ENCODE measurements at regions not wholly inside any gene's neighbourhood (a gene's known extent, or its start where the extent isn't known, plus 50 kb on each side); places are given as distances from the start of the nearest gene placed in this dataset.

- Mint-ChIP-seq H3K27me3 (ENCODE audit: unreplicated experiment) (peaks cover 2% of the 10 kb centered on the region), H3K4me1 (ENCODE audit: low read depth, unreplicated experiment) (peaks cover 9% of the 10 kb centered on the region), H3K27ac (ENCODE audit: unreplicated experiment) (no peak overlapping the region), H3K36me3 (ENCODE audit: unreplicated experiment) (peaks cover 2% of the 10 kb centered on the region), H3K9me3 (ENCODE audit: unreplicated experiment) (no peaks in the 10 kb centered on the region), H3K4me3 (ENCODE audit: unreplicated experiment) (no peak overlapping the region)
- no peak for DNase-seq
- TF ChIP-seq CTCF (IDR thresholded peaks at IDR 0.05; ENCODE audit: partially characterized antibody, unreplicated experiment): no peak
Observed at GRCh38 chr17:70869402-70870085, 700.2 kb downstream of the KCNJ2 start.

GRCh38 chr17:70871180-70871818 is 702.0 kb downstream of the KCNJ2 start:
- Mint-ChIP-seq H3K4me1 (ENCODE audit: low read depth, unreplicated experiment) (peaks cover 9% of the 10 kb centered on the region), H3K9me3 (ENCODE audit: unreplicated experiment) (no peaks in the 10 kb centered on the region), H3K36me3 (ENCODE audit: unreplicated experiment) (no peaks in the 10 kb centered on the region), H3K4me3 (ENCODE audit: unreplicated experiment) (no peak overlapping the region), H3K27ac (ENCODE audit: unreplicated experiment) (no peak overlapping the region), H3K27me3 (ENCODE audit: unreplicated experiment) (peaks cover 2% of the 10 kb centered on the region)
- TF ChIP-seq CTCF (IDR thresholded peaks at IDR 0.05; ENCODE audit: partially characterized antibody, unreplicated experiment): no peak
- no peak for DNase-seq

GRCh38 chr17:70872103-70872502 is 702.8 kb downstream of the KCNJ2 start:
- no peak for DNase-seq
- Mint-ChIP-seq H3K9me3 (ENCODE audit: unreplicated experiment) (no peaks in the 10 kb centered on the region), H3K27ac (ENCODE audit: unreplicated experiment) (no peak overlapping the region), H3K4me3 (ENCODE audit: unreplicated experiment) (no peak overlapping the region), H3K36me3 (ENCODE audit: unreplicated experiment) (no peaks in the 10 kb centered on the region), H3K4me1 (ENCODE audit: low read depth, unreplicated experiment) (peaks cover 9% of the 10 kb centered on the region), H3K27me3 (ENCODE audit: unreplicated experiment) (peaks cover 2% of the 10 kb centered on the region)
- no peak for TF ChIP-seq CTCF (IDR thresholded peaks at IDR 0.05; ENCODE audit: partially characterized antibody, unreplicated experiment)

- no peak overlapping the region for H3K4me3 Mint-ChIP-seq (ENCODE audit: unreplicated experiment)
- no peaks in the 10 kb centered on the region for H3K9me3 Mint-ChIP-seq (ENCODE audit: unreplicated experiment)
- DNase-seq: no peak
- no peaks in the 10 kb centered on the region for H3K36me3 Mint-ChIP-seq (ENCODE audit: unreplicated experiment)
- H3K4me1 Mint-ChIP-seq (ENCODE audit: low read depth, unreplicated experiment): peaks cover 3% of the 10 kb centered on the region
- peaks cover 2% of the 10 kb centered on the region for H3K27me3 Mint-ChIP-seq (ENCODE audit: unreplicated experiment)
- no peak for TF ChIP-seq CTCF (IDR thresholded peaks at IDR 0.05; ENCODE audit: partially characterized antibody, unreplicated experiment)
- H3K27ac Mint-ChIP-seq (ENCODE audit: unreplicated experiment): no peak overlapping the region
Observed at GRCh38 chr17:70875729-70876310, 706.5 kb downstream of the KCNJ2 start.

- H3K9me3 Mint-ChIP-seq (ENCODE audit: unreplicated experiment): no peaks in the 10 kb centered on the region
- no peaks in the 10 kb centered on the region for H3K27me3 Mint-ChIP-seq (ENCODE audit: unreplicated experiment)
- H3K27ac Mint-ChIP-seq (ENCODE audit: unreplicated experiment): no peak overlapping the region
- H3K36me3 Mint-ChIP-seq (ENCODE audit: unreplicated experiment): no peaks in the 10 kb centered on the region
- H3K4me3 Mint-ChIP-seq (ENCODE audit: unreplicated experiment): no peak overlapping the region
- TF ChIP-seq CTCF (IDR thresholded peaks at IDR 0.05; ENCODE audit: partially characterized antibody, unreplicated experiment): no peak
- H3K4me1 Mint-ChIP-seq (ENCODE audit: low read depth, unreplicated experiment): peaks cover 2% of the 10 kb centered on the region
- DNase-seq: no peak
Observed at GRCh38 chr17:70878879-70879278, 709.5 kb downstream of the KCNJ2 start.

Measured in glutamatergic neuron (in vitro differentiated cells).